ENCODE measurements at regions not wholly inside any gene's neighbourhood (a gene's known extent, or its start where the extent isn't known, plus 50 kb on each side); places are given as distances from the start of the nearest gene placed in this dataset.

- Histone ChIP-seq H3K9me2 (ENCODE audit: insufficient read depth) (no peaks in the 10 kb centered on the region), H3K4me1 (ENCODE audit: insufficient read depth) (no peaks in the 10 kb centered on the region; the same call in 1 of the 2 replicates), H3F3A (replicated peaks; ENCODE audit: low read depth) (no peaks in the 10 kb centered on the region), H3K4me2 (no peak overlapping the region), H3K79me2 (replicated peaks; ENCODE audit: insufficient read depth) (no peaks in the 10 kb centered on the region), H4K20me1 (replicated peaks; ENCODE audit: insufficient read depth) (no peaks in the 10 kb centered on the region), H3K4me3 (no peak overlapping the region), H2AFZ (no peak overlapping the region), H3K27me3 (ENCODE audit: insufficient read depth) (no peaks in the 10 kb centered on the region), H3K36me3 (ENCODE audit: insufficient read depth) (no peaks in the 10 kb centered on the region), H3K27ac (ENCODE audit: low read depth) (no peak overlapping the region)
- TF ChIP-seq, protein P1, sequence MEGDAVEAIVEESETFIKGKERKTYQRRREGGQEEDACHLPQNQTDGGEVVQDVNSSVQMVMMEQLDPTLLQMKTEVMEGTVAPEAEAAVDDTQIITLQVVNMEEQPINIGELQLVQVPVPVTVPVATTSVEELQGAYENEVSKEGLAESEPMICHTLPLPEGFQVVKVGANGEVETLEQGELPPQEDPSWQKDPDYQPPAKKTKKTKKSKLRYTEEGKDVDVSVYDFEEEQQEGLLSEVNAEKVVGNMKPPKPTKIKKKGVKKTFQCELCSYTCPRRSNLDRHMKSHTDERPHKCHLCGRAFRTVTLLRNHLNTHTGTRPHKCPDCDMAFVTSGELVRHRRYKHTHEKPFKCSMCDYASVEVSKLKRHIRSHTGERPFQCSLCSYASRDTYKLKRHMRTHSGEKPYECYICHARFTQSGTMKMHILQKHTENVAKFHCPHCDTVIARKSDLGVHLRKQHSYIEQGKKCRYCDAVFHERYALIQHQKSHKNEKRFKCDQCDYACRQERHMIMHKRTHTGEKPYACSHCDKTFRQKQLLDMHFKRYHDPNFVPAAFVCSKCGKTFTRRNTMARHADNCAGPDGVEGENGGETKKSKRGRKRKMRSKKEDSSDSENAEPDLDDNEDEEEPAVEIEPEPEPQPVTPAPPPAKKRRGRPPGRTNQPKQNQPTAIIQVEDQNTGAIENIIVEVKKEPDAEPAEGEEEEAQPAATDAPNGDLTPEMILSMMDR (conservative IDR thresholded peaks at IDR 0.05; ENCODE audit: low read depth in 2 of 2), result no peak
- TF ChIP-seq CREB1 (CRISPR knock-in tag; IDR thresholded peaks at IDR 0.05; ENCODE audit: low read depth) (no peak), EZH2 (IDR thresholded peaks at IDR 0.05; ENCODE audit: low read depth, unreplicated experiment) (no peak), POLR2AphosphoS5 (IDR thresholded peaks at IDR 0.05; ENCODE audit: low read depth) (no peak), JUNB (IDR thresholded peaks at IDR 0.05; ENCODE audit: unreplicated experiment) (no peak), NANOG (IDR thresholded peaks at IDR 0.05; ENCODE audit: borderline replicate concordance) (no peak), EZH2phosphoT487 (IDR thresholded peaks at IDR 0.05; ENCODE audit: unreplicated experiment) (no peak), ZNF462 (CRISPR knock-in tag; IDR thresholded peaks at IDR 0.05) (no peak), ZNF331 (CRISPR knock-in tag; IDR thresholded peaks at IDR 0.05; ENCODE audit: low read depth) (no peak), STAT1 (IDR thresholded peaks at IDR 0.05; ENCODE audit: unreplicated experiment) (no peak), ZNF114 (CRISPR knock-in tag; IDR thresholded peaks at IDR 0.05) (no peak)
- TF ChIP-seq, protein P2, sequence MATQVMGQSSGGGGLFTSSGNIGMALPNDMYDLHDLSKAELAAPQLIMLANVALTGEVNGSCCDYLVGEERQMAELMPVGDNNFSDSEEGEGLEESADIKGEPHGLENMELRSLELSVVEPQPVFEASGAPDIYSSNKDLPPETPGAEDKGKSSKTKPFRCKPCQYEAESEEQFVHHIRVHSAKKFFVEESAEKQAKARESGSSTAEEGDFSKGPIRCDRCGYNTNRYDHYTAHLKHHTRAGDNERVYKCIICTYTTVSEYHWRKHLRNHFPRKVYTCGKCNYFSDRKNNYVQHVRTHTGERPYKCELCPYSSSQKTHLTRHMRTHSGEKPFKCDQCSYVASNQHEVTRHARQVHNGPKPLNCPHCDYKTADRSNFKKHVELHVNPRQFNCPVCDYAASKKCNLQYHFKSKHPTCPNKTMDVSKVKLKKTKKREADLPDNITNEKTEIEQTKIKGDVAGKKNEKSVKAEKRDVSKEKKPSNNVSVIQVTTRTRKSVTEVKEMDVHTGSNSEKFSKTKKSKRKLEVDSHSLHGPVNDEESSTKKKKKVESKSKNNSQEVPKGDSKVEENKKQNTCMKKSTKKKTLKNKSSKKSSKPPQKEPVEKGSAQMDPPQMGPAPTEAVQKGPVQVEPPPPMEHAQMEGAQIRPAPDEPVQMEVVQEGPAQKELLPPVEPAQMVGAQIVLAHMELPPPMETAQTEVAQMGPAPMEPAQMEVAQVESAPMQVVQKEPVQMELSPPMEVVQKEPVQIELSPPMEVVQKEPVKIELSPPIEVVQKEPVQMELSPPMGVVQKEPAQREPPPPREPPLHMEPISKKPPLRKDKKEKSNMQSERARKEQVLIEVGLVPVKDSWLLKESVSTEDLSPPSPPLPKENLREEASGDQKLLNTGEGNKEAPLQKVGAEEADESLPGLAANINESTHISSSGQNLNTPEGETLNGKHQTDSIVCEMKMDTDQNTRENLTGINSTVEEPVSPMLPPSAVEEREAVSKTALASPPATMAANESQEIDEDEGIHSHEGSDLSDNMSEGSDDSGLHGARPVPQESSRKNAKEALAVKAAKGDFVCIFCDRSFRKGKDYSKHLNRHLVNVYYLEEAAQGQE (IDR thresholded peaks at IDR 0.05; ENCODE audit: unreplicated experiment), result no peak
- TF ChIP-seq, protein P3, sequence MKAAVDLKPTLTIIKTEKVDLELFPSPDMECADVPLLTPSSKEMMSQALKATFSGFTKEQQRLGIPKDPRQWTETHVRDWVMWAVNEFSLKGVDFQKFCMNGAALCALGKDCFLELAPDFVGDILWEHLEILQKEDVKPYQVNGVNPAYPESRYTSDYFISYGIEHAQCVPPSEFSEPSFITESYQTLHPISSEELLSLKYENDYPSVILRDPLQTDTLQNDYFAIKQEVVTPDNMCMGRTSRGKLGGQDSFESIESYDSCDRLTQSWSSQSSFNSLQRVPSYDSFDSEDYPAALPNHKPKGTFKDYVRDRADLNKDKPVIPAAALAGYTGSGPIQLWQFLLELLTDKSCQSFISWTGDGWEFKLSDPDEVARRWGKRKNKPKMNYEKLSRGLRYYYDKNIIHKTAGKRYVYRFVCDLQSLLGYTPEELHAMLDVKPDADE (IDR thresholded peaks at IDR 0.05), result no peak
- H3K4me1 Mint-ChIP-seq, result peaks cover 14% of the 10 kb centered on the region
- no peaks in the 10 kb centered on the region for H3K9me3 Mint-ChIP-seq
- H3K27ac Mint-ChIP-seq, result no peak overlapping the region
- H3K4me3 Mint-ChIP-seq, result no peak overlapping the region
- no peaks in the 10 kb centered on the region for H3K36me3 Mint-ChIP-seq (ENCODE audit: low read depth)
- ATAC-seq (no peak), DNase-seq (ENCODE audit: low spot score) (no peak)
- no peaks in the 10 kb centered on the region for H3K27me3 Mint-ChIP-seq (ENCODE audit: insufficient read depth, low read depth, poor library complexity)
Measured at GRCh38 chrX:9191392-9191791, 157.5 kb upstream of the FAM9B start.

Measured in GM23338 (cell line).